Peyer's patch (tissue), 4 donors: ENCODE measurements at regions not wholly inside any gene's neighbourhood (a gene's known extent, or its start where the extent isn't known, plus 50 kb on each side); places are given as distances from the start of the nearest gene placed in this dataset.

Experiments
- DNase-seq, 3 donors: peaks; one replicate each; pipeline ENCODE4 v3.0.0-alpha.2; 2017 to 2019
- H3K27ac ChIP-seq, 4 donors: fragments of 200-600 bp; sonication (generic); one replicate each; pipeline ENCODE4 v1.5.1; 2016 to 2019
- H3K27me3 ChIP-seq, 2 donors: fragments of 200-600 bp; sonication (generic); one replicate each; pipeline ENCODE4 v1.5.1; 2019
- H3K36me3 ChIP-seq, 3 donors: fragments of 200-600 bp; sonication (generic); one replicate each; pipeline ENCODE4 v1.5.1; 2016 to 2019
- H3K4me1 ChIP-seq, 4 donors: fragments of 200-600 bp; sonication (generic); one replicate each; pipeline ENCODE4 v1.5.1; 2016 to 2019
- H3K4me3 ChIP-seq, 4 donors: fragments of 200-600 bp; sonication (generic); 1 replicate in 3 of 4; 2 replicates in 1 of 4; pipeline ENCODE4 v1.5.1; 2016 to 2019; ENCODE audit warnings: mild to moderate bottlenecking in 1 of 4
- H3K9me3 ChIP-seq, 4 donors: fragments of 200-600 bp; sonication (generic); one replicate each; pipeline ENCODE4 v1.5.1; 2016 to 2019; ENCODE audit warnings: mild to moderate bottlenecking in 1 of 4
- POLR2A ChIP-seq, 2 donors: fragments of 450-650 bp; IDR thresholded peaks; one replicate each; pipeline ENCODE4 v1.5.1; 2017; ENCODE audit warnings: antibody characterized with exemption in 2 of 2, mild to moderate bottlenecking in 2 of 2, moderate library complexity in 2 of 2
- TF ChIP-seq, protein P1 (sequence below), 6 experiments: fragments of 450-650 bp in 4 of 6; fragments of 200-600 bp in 2 of 6; sonication (generic) in 1 of 6; IDR thresholded peaks; one replicate each; pipeline ENCODE4 v1.5.1; 2017 to 2019; ENCODE audit warnings: antibody characterized with exemption in 6 of 6, mild to moderate bottlenecking in 3 of 6, moderate library complexity in 1 of 6

DNA sequence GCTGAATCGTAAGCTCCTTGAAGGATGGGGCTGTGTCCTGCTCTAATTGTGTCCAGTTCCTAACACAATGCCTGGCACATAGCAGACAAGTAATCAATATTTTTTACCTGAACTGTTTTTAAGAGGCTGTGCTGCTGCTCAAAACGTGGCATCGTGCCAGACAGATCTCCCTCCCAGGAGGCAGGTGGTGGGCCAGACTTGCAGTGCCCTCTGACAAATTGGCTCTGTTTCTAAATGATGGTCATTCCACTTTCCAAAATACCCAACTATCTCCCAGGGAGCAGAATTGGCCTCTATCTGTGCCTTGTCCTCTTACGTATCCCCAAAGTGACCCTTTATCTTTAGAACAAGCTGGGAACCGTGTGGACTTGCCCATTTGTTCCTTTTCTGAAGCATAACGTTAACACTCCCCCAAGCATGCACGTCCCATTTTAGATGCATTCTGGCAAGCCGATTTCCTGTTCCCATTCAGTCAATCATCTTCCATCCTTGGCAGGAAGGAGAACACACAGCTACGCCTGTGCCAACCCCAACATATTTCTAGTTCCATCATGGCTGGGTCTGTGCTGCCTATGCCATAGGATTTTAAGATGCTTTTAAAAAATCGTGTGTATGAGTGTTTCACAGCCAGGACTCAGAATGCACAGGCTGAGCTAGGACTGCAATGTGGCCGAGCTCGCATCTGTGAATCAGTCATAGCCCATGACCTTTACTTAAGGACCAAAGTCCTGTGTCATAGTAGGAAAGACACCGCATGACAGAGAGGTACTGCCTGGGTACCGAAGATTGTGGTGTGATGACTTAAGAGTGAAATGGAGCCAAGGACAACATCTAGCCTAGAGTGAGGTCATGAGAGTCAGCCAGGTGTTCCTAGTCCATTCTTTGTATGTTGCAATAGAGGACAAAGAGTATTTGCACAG lies 408.6 kb downstream of the PRDM2 start:
- H3K4me3 ChIP-seq = no peak overlapping the region
- no peak for DNase-seq
- H3K27me3 ChIP-seq = no peaks in the 10 kb centered on the region
- H3K4me1 ChIP-seq = no peaks in the 10 kb centered on the region
- TF ChIP-seq, protein P1, sequence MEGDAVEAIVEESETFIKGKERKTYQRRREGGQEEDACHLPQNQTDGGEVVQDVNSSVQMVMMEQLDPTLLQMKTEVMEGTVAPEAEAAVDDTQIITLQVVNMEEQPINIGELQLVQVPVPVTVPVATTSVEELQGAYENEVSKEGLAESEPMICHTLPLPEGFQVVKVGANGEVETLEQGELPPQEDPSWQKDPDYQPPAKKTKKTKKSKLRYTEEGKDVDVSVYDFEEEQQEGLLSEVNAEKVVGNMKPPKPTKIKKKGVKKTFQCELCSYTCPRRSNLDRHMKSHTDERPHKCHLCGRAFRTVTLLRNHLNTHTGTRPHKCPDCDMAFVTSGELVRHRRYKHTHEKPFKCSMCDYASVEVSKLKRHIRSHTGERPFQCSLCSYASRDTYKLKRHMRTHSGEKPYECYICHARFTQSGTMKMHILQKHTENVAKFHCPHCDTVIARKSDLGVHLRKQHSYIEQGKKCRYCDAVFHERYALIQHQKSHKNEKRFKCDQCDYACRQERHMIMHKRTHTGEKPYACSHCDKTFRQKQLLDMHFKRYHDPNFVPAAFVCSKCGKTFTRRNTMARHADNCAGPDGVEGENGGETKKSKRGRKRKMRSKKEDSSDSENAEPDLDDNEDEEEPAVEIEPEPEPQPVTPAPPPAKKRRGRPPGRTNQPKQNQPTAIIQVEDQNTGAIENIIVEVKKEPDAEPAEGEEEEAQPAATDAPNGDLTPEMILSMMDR (IDR thresholded peaks at IDR 0.05) = no peak
- no peak for TF ChIP-seq POLR2A (IDR thresholded peaks at IDR 0.05)
- no peak overlapping the region for H3K27ac ChIP-seq
- H3K36me3 ChIP-seq = no peaks in the 10 kb centered on the region
- no peaks in the 10 kb centered on the region for H3K9me3 ChIP-seq

DNA sequence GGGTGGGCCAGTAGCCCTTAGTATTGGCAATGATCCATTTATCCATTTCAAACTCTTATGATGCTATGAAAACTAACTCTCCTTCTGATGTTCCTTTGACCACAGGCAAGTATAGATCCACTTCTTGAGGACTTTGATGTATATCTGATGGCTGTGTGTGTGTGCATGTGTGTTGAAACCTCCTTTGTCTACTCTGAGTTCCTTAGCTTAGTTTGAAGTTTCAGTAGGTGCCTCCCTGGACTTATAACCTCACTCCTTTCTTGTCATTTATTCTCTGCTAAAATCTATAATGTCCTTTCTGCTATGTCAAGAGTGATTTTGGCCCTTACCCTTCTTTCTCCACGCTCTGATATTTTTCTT lies 409.3 kb downstream of the PRDM2 start:
- H3K27ac ChIP-seq = no peak overlapping the region
- H3K4me1 ChIP-seq = no peaks in the 10 kb centered on the region
- no peak for DNase-seq
- no peak for TF ChIP-seq POLR2A (IDR thresholded peaks at IDR 0.05)
- TF ChIP-seq, protein P1 (IDR thresholded peaks at IDR 0.05) = no peak
- no peaks in the 10 kb centered on the region for H3K36me3 ChIP-seq
- no peaks in the 10 kb centered on the region for H3K27me3 ChIP-seq
- H3K9me3 ChIP-seq = no peaks in the 10 kb centered on the region
- H3K4me3 ChIP-seq = no peak overlapping the region

DNA sequence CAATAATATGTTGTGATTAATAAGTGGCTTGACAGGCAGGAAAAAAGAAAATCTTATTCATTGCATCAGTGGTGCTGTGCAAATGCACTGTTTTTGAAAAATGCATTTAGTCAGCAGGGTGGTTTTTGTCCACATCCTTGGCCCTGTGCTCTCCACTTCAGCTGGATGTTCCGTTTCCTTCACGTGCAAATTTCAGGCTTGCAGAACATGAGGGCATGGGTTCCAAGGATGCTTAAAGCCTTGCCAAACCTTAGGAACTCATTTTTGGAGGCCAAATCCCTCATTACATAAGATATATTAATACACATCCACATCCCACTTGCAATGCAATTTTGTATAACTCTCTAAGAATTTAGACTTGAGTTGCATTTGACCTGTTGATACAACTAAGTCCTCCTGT lies 410.1 kb downstream of the PRDM2 start:
- Histone ChIP-seq H3K27ac (no peak overlapping the region), H3K36me3 (no peaks in the 10 kb centered on the region), H3K4me3 (no peak overlapping the region), H3K9me3 (no peaks in the 10 kb centered on the region), H3K27me3 (no peaks in the 10 kb centered on the region), H3K4me1 (no peaks in the 10 kb centered on the region)
- no peak for DNase-seq
- no peak for TF ChIP-seq POLR2A (IDR thresholded peaks at IDR 0.05)
- TF ChIP-seq, protein P1 (IDR thresholded peaks at IDR 0.05) = no peak

DNA sequence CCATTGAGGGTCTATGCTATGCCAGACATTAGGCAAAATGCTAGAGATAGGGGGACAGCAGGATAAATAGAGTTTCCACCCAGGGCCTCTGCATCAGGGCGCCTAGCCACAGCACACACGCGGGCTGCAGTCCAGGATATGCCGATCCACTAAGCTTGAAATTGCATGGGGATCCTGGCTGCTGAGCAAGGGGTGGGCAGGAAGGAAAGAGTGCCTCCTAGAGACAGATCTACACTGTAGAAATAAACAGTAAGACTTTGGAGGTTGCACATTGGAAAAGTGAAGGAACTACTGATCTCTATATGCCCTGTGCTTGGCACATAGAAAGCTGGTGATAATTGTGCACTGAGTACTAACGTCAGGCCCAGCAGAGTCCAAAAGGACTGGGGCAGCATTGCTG lies 411.1 kb downstream of the PRDM2 start:
- DNase-seq = no peak
- Histone ChIP-seq H3K4me3 (no peak overlapping the region), H3K4me1 (no peaks in the 10 kb centered on the region), H3K9me3 (no peaks in the 10 kb centered on the region), H3K36me3 (no peaks in the 10 kb centered on the region), H3K27me3 (no peaks in the 10 kb centered on the region), H3K27ac (no peak overlapping the region)
- TF ChIP-seq POLR2A (IDR thresholded peaks at IDR 0.05) = no peak
- TF ChIP-seq, protein P1 (IDR thresholded peaks at IDR 0.05) = no peak

DNA sequence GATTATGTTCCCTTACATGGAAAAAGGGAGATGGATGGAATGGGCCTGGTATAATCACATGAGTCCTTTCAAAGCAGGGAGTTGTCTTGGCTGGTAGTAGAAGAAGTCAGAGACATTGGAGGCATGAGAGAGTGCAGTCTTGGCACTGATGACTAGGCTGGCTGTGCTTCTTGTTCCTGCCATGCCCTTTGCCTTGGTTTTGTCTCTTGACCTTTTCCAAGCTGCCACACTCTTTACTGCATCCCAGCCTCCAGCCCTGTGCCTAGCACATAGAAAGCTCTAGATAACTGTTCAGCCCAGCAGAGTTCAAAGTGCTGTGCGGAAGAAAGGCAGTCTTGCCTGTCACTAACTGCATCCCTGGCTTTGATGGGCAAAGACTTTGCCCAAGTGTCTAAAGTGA lies 412.6 kb downstream of the PRDM2 start:
- DNase-seq = no peak
- no peaks in the 10 kb centered on the region for H3K4me1 ChIP-seq
- no peak overlapping the region for H3K4me3 ChIP-seq
- TF ChIP-seq POLR2A (IDR thresholded peaks at IDR 0.05) = no peak
- TF ChIP-seq, protein P1 (IDR thresholded peaks at IDR 0.05) = no peak
- no peaks in the 10 kb centered on the region for H3K36me3 ChIP-seq
- H3K9me3 ChIP-seq = no peaks in the 10 kb centered on the region
- no peak overlapping the region for H3K27ac ChIP-seq
- H3K27me3 ChIP-seq = no peaks in the 10 kb centered on the region
